ENCODE measurements at regions not wholly inside any gene's neighbourhood (a gene's known extent, or its start where the extent isn't known, plus 50 kb on each side); places are given as distances from the start of the nearest gene placed in this dataset.

DNA sequence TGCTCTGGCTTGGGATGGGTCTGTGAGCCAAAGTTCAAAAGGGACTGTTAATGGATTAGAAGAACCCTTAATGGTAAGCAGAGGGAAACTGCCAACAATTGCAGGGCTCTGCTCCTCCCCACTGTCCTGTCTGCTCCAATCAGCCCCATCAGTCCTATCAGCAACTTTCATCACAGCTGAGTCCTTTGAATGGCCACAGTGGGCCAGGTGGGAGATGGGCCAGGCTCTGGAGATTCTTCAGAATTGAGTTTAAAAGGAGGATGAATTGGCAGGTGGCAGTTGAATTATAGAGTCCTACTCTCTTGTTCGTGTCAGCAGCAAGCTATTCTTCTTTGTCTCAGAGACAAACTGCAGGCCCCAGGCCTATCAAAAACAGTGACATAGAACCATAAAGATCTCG lies 573.9 kb downstream of the EPHA4 start:
- Histone ChIP-seq H3K36me3 (replicated peaks) (no peaks in the 10 kb centered on the region), H3K27ac (no peak overlapping the region), H3K4me3 (ENCODE audit: low read depth, low read length) (no peak overlapping the region), H3K27me3 (replicated peaks) (no peaks in the 10 kb centered on the region)
- no peak for DNase-seq
- in situ Hi-C loops (cut with HindIII; ENCODE audit: low pct_ligation_motif_present, low sequenced_read_pairs): no loop called here
- TF ChIP-seq, protein P1, sequence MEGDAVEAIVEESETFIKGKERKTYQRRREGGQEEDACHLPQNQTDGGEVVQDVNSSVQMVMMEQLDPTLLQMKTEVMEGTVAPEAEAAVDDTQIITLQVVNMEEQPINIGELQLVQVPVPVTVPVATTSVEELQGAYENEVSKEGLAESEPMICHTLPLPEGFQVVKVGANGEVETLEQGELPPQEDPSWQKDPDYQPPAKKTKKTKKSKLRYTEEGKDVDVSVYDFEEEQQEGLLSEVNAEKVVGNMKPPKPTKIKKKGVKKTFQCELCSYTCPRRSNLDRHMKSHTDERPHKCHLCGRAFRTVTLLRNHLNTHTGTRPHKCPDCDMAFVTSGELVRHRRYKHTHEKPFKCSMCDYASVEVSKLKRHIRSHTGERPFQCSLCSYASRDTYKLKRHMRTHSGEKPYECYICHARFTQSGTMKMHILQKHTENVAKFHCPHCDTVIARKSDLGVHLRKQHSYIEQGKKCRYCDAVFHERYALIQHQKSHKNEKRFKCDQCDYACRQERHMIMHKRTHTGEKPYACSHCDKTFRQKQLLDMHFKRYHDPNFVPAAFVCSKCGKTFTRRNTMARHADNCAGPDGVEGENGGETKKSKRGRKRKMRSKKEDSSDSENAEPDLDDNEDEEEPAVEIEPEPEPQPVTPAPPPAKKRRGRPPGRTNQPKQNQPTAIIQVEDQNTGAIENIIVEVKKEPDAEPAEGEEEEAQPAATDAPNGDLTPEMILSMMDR (IDR thresholded peaks at IDR 0.05; ENCODE audit: low read depth, low read length, missing control alignments): no peak

DNA sequence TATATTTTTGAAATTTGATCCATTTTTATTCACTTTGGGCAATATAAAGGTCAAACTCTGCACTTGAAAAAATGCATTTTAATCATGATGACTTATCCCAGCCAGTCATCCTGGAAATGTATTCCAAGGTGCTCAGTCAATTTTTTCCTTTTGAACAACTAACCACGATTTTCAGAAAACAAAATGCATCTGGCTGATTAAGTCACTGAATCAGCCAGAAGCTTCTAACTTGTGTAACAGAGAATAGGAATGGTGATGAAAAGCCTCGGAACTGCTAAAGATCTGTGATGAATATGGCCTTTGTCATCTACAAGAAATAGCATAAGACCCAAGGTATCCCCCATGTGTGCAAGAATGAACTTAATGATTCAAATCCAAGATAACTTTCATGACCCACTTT lies 572.7 kb downstream of the EPHA4 start:
- Histone ChIP-seq H3K27ac (no peak overlapping the region), H3K4me3 (ENCODE audit: low read depth, low read length) (no peak overlapping the region), H3K36me3 (replicated peaks) (no peaks in the 10 kb centered on the region), H3K27me3 (replicated peaks) (no peaks in the 10 kb centered on the region)
- in situ Hi-C loops (cut with HindIII; ENCODE audit: low pct_ligation_motif_present, low sequenced_read_pairs): no loop called here
- no peak for DNase-seq
- TF ChIP-seq, protein P1 (IDR thresholded peaks at IDR 0.05; ENCODE audit: low read depth, low read length, missing control alignments): no peak

DNA sequence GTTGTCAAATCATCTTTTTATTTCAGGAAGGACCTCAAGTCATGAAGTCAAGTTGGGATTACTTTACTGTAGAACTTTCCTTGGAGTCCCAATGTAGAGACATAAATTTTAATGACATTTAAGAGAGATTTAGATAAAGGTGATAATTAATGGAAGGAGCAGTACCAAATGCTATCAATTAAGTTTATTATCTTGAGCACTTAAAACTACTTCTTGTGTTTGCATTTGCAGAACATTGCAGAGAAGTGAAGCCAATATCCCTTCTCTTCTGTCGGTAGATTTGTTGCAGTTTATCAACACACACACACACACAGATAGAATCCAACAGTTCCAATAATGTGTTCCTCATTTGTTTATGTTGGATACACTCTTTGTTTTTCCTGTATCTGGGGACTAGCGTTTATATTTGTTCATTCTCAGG lies 570.7 kb downstream of the EPHA4 start:
- DNase-seq: no peak
- no peaks in the 10 kb centered on the region for H3K27me3 ChIP-seq (replicated peaks)
- no peak overlapping the region for H3K4me3 ChIP-seq (ENCODE audit: low read depth, low read length)
- TF ChIP-seq, protein P1 (IDR thresholded peaks at IDR 0.05; ENCODE audit: low read depth, low read length, missing control alignments): no peak
- no peak overlapping the region for H3K27ac ChIP-seq
- in situ Hi-C loops (cut with HindIII; ENCODE audit: low pct_ligation_motif_present, low sequenced_read_pairs): no loop called here
- no peaks in the 10 kb centered on the region for H3K36me3 ChIP-seq (replicated peaks)

DNA sequence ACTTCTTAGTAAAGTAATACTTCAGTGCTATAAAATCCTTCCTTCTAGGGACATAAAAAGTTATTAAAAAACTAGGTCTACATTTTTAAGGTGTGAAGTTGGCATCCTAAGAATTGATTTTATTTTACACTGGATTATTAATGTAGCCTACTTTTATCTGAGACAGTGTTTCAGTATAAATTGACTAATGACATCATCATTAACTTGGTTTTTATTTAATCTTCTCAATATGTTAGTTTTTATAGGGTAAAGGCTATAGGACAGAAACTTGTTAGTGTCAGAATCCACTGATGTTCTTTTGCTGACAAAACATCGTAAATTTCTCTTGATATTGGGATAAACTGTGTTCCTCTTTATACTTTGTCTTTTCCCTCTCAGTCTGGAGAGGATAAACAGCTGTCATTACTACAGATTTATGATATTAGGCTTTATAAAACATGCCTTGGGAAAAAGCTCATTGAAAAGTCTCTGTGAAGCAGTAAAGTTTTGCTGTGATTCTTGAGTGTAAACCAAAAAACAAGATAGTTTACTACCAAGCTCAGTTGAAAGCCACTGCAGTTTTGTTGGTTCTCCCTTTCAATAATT lies 569.9 kb downstream of the EPHA4 start:
- in situ Hi-C loops (cut with HindIII; ENCODE audit: low pct_ligation_motif_present, low sequenced_read_pairs): no loop called here
- Histone ChIP-seq H3K4me3 (ENCODE audit: low read depth, low read length) (no peak overlapping the region), H3K27me3 (replicated peaks) (no peaks in the 10 kb centered on the region), H3K36me3 (replicated peaks) (no peaks in the 10 kb centered on the region), H3K27ac (no peak overlapping the region)
- TF ChIP-seq, protein P1 (IDR thresholded peaks at IDR 0.05; ENCODE audit: low read depth, low read length, missing control alignments): no peak
- no peak for DNase-seq

DNA sequence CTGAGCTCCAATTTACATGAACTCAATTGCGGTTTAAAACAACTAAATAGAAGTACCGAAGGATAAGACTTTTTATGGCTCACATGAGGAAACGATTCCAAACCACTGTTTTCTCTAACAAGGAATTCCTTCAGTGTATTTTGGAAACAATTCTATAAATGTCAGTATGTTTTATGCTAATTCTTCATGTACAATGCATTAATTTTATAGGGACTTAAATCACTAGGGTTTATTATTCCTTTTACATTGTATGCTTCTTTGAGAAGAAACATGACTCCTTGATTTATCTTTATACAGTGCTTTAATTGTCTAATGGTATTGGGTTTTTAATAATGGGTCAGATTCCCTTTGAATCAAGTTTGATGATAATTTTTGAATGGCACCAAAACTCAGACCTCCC lies 566.8 kb downstream of the EPHA4 start:
- H3K36me3 ChIP-seq (replicated peaks): no peaks in the 10 kb centered on the region
- H3K27me3 ChIP-seq (replicated peaks): no peaks in the 10 kb centered on the region
- in situ Hi-C loops (cut with HindIII; ENCODE audit: low pct_ligation_motif_present, low sequenced_read_pairs): no loop called here
- DNase-seq: no peak
- TF ChIP-seq, protein P1 (IDR thresholded peaks at IDR 0.05; ENCODE audit: low read depth, low read length, missing control alignments): no peak
- no peak overlapping the region for H3K4me3 ChIP-seq (ENCODE audit: low read depth, low read length)
- no peak overlapping the region for H3K27ac ChIP-seq

DNA sequence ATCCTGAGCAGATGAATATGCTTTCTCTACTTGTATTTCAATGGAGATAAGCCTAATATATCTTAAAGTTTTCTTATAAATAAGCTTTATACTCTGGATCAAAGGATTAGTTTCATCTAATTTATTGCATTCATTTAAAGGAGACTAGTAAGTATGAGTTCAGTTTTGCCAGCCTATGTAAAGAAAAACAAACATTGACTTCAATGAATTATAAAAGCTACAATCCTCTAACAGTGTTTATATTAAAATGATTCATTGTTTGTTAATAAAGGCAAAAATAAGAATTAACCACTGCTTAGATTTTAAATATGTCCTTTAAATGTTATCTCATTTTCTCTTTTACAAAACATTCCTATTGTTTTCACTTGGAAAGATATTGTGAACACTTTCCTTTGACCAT lies 566.0 kb downstream of the EPHA4 start:
- H3K4me3 ChIP-seq (ENCODE audit: low read depth, low read length): no peak overlapping the region
- H3K27me3 ChIP-seq (replicated peaks): no peaks in the 10 kb centered on the region
- TF ChIP-seq, protein P1 (IDR thresholded peaks at IDR 0.05; ENCODE audit: low read depth, low read length, missing control alignments): no peak
- H3K27ac ChIP-seq: no peak overlapping the region
- in situ Hi-C loops (cut with HindIII; ENCODE audit: low pct_ligation_motif_present, low sequenced_read_pairs): no loop called here
- H3K36me3 ChIP-seq (replicated peaks): no peaks in the 10 kb centered on the region
- no peak for DNase-seq
